ENCODE measurements at regions not wholly inside any gene's neighbourhood (a gene's known extent, or its start where the extent isn't known, plus 50 kb on each side); places are given as distances from the start of the nearest gene placed in this dataset.

- H3F3A ChIP-seq (replicated peaks; ENCODE audit: low read depth) = no peaks in the 10 kb centered on the region
Measured at GRCh38 chr7:45236666-45237065, 79.1 kb downstream of the RAMP3 start.

More at GRCh38 chr7:45236666-45237065, 79.1 kb downstream of the RAMP3 start:
- Histone ChIP-seq H3K79me2 (replicated peaks; ENCODE audit: insufficient read depth) (no peaks in the 10 kb centered on the region), H3K9me2 (ENCODE audit: insufficient read depth) (no peaks in the 10 kb centered on the region), H3K4me1 (ENCODE audit: insufficient read depth) (no peaks in the 10 kb centered on the region), H3K36me3 (ENCODE audit: insufficient read depth) (no peaks in the 10 kb centered on the region), H4K20me1 (replicated peaks; ENCODE audit: insufficient read depth) (no peaks in the 10 kb centered on the region), H3K4me3 (no peak overlapping the region), H2AFZ (no peak overlapping the region), H3K4me2 (no peak overlapping the region), H3K27me3 (ENCODE audit: insufficient read depth) (no peaks in the 10 kb centered on the region), H3K27ac (ENCODE audit: low read depth) (no peak overlapping the region)
- no peak for ATAC-seq
- H3K27me3 Mint-ChIP-seq (ENCODE audit: insufficient read depth, low read depth, poor library complexity) = no peaks in the 10 kb centered on the region
- H3K36me3 Mint-ChIP-seq (ENCODE audit: low read depth) = no peaks in the 10 kb centered on the region
- no peaks in the 10 kb centered on the region for H3K9me3 Mint-ChIP-seq
- no peaks in the 10 kb centered on the region; the same call in 1 of the 3 replicates for H3K4me1 Mint-ChIP-seq
- no peak for DNase-seq (ENCODE audit: low spot score)
- no peak for TF ChIP-seq JUNB (IDR thresholded peaks at IDR 0.05; ENCODE audit: unreplicated experiment)
- no peak for TF ChIP-seq ZNF462 (CRISPR knock-in tag; IDR thresholded peaks at IDR 0.05)
- TF ChIP-seq POLR2AphosphoS5 (IDR thresholded peaks at IDR 0.05; ENCODE audit: low read depth) = no peak
- TF ChIP-seq CREB1 (CRISPR knock-in tag; IDR thresholded peaks at IDR 0.05; ENCODE audit: low read depth) = no peak
- TF ChIP-seq STAT1 (IDR thresholded peaks at IDR 0.05; ENCODE audit: unreplicated experiment) = no peak
- TF ChIP-seq ETS1 (IDR thresholded peaks at IDR 0.05) = no peak
- TF ChIP-seq CTCF (conservative IDR thresholded peaks at IDR 0.05; ENCODE audit: low read depth in 2 of 2) = no peak
- TF ChIP-seq EZH2 (IDR thresholded peaks at IDR 0.05; ENCODE audit: low read depth, unreplicated experiment) = no peak
- TF ChIP-seq REST (IDR thresholded peaks at IDR 0.05; ENCODE audit: unreplicated experiment) = no peak
- no peak overlapping the region for H3K4me3 Mint-ChIP-seq
- H3K27ac Mint-ChIP-seq = no peak overlapping the region

Measured in GM23338 (cell line).